ENCODE measurements at regions not wholly inside any gene's neighbourhood (a gene's known extent, or its start where the extent isn't known, plus 50 kb on each side); places are given as distances from the start of the nearest gene placed in this dataset.
A peak's percentile ranks its signal among the peaks of the same experiment; 100 is the strongest.

DNA sequence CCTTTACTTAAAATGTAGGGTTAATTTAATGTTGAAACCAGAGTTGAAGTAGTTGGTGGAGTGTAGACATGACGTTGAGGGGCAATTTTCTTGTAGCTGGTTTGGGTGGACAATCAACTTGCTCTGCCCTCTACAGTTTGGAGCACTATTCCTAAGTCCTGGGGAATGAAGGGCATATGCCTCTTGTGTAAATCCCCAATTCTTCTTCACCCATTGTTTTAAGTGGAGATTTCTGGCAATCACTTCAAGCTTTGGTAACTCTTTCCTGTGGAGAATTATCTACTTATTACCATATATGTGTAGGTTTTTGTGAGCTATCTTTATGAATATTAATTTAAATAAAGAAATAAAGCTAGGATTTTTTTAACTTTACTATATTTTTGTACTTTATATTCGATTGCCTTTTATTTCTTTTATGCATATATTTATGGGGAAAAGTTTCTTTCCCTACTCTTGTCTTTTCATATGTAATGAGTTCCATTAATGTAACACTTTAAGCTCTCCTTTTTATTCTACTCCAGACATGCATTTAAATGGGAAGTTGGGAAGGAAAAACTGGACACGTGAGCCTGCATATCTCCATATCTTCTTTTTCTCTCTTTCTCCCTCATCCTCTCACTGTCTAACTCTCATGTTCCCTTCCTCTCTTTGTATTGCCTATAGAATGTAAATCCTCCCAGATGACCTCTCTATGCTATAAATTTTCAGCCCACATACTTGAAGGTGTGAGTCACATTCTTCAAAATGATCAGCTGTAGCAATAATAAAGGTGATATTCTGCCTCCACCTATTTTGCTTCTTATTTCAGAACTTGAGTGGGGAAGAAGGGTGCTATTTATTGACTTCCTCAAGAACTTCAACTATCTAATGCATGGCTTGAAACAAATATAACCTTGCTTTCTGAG lies 276.7 kb downstream of the PTPRC start:
- Histone ChIP-seq H3K4me3 (replicated peaks; ENCODE audit: insufficient read depth, low read length) (no peak overlapping the region), H3K27ac (replicated peaks) (no peak overlapping the region), H3K27me3 (ENCODE audit: insufficient read depth, poor library complexity, severe bottlenecking) (no peaks in the 10 kb centered on the region)
- no peak for DNase-seq (ENCODE audit: low read depth in 1 of 2, low spot score in 1 of 2)
- TF ChIP-seq, protein P1, sequence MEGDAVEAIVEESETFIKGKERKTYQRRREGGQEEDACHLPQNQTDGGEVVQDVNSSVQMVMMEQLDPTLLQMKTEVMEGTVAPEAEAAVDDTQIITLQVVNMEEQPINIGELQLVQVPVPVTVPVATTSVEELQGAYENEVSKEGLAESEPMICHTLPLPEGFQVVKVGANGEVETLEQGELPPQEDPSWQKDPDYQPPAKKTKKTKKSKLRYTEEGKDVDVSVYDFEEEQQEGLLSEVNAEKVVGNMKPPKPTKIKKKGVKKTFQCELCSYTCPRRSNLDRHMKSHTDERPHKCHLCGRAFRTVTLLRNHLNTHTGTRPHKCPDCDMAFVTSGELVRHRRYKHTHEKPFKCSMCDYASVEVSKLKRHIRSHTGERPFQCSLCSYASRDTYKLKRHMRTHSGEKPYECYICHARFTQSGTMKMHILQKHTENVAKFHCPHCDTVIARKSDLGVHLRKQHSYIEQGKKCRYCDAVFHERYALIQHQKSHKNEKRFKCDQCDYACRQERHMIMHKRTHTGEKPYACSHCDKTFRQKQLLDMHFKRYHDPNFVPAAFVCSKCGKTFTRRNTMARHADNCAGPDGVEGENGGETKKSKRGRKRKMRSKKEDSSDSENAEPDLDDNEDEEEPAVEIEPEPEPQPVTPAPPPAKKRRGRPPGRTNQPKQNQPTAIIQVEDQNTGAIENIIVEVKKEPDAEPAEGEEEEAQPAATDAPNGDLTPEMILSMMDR (IDR thresholded peaks at IDR 0.05; ENCODE audit: insufficient read depth, low read length), result no peak
- peak; percentile 19; the same call in 1 of the 2 replicates for TF ChIP-seq POLR2AphosphoS5 (IDR thresholded peaks at IDR 0.05; ENCODE audit: low read depth)

DNA sequence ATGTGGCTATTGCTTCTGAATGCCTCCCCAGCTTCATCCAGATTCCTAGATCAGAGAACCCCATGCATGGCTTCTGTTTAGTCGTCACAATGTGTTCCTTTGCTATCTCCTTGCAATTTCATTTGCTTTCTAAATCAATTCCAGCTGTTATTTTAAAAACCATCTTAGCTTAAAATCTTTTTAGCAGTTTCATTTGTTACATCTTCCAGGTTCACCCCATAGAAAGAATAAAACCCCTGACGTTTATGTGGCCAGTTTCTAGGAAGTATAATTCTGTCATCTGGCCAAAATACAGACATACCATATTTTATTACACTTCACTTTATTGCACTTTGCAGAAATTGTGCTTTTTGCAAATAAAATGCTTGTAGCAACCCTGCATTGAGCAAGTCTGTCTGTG lies 278.4 kb downstream of the PTPRC start:
- no peak overlapping the region for H3K4me3 ChIP-seq (replicated peaks; ENCODE audit: insufficient read depth, low read length)
- no peaks in the 10 kb centered on the region for H3K27me3 ChIP-seq (ENCODE audit: insufficient read depth, poor library complexity, severe bottlenecking)
- TF ChIP-seq, protein P2, sequence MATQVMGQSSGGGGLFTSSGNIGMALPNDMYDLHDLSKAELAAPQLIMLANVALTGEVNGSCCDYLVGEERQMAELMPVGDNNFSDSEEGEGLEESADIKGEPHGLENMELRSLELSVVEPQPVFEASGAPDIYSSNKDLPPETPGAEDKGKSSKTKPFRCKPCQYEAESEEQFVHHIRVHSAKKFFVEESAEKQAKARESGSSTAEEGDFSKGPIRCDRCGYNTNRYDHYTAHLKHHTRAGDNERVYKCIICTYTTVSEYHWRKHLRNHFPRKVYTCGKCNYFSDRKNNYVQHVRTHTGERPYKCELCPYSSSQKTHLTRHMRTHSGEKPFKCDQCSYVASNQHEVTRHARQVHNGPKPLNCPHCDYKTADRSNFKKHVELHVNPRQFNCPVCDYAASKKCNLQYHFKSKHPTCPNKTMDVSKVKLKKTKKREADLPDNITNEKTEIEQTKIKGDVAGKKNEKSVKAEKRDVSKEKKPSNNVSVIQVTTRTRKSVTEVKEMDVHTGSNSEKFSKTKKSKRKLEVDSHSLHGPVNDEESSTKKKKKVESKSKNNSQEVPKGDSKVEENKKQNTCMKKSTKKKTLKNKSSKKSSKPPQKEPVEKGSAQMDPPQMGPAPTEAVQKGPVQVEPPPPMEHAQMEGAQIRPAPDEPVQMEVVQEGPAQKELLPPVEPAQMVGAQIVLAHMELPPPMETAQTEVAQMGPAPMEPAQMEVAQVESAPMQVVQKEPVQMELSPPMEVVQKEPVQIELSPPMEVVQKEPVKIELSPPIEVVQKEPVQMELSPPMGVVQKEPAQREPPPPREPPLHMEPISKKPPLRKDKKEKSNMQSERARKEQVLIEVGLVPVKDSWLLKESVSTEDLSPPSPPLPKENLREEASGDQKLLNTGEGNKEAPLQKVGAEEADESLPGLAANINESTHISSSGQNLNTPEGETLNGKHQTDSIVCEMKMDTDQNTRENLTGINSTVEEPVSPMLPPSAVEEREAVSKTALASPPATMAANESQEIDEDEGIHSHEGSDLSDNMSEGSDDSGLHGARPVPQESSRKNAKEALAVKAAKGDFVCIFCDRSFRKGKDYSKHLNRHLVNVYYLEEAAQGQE (IDR thresholded peaks at IDR 0.05; ENCODE audit: insufficient replicate concordance, low read depth), result no peak
- TF ChIP-seq GABPA (IDR thresholded peaks at IDR 0.05; ENCODE audit: low read depth), result no peak
- no peak for TF ChIP-seq SPI1 (IDR thresholded peaks at IDR 0.05; ENCODE audit: borderline replicate concordance, low read depth)
- no peak for TF ChIP-seq POLR2AphosphoS5 (IDR thresholded peaks at IDR 0.05; ENCODE audit: low read depth)
- TF ChIP-seq, protein P1 (IDR thresholded peaks at IDR 0.05; ENCODE audit: insufficient read depth, low read length), result no peak
- no peak for DNase-seq (ENCODE audit: low read depth in 1 of 2, low spot score in 1 of 2)
- H3K27ac ChIP-seq (replicated peaks), result peak overlapping the region; percentile 27; the same call in 1 of the 2 replicates

DNA sequence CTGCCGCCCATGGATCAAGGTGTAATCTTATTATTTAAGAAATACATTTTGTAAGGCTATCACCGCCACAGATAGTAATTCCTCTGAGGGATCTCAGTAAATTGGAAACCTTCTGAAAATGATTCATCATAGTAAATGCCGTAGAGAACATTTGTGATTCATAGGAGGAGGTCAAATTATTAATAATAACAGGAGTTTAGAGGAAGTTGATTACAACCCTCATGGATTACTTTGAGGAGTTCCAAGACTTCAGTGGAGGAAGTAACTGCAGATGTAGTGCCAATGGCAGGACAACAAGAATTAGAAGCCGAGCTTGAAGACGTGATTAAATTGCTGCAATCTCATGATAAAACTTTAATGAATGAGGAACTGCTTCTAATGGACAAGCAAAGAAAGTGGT lies 280.1 kb downstream of the PTPRC start:
- no peaks in the 10 kb centered on the region for H3K27me3 ChIP-seq (ENCODE audit: insufficient read depth, poor library complexity, severe bottlenecking)
- no peak overlapping the region for H3K4me3 ChIP-seq (replicated peaks; ENCODE audit: insufficient read depth, low read length)
- no peak overlapping the region; the same call in 1 of the 2 replicates for H3K27ac ChIP-seq (replicated peaks)
- DNase-seq (ENCODE audit: low read depth in 1 of 2, low spot score in 1 of 2), result no peak
- TF ChIP-seq GABPA (IDR thresholded peaks at IDR 0.05; ENCODE audit: low read depth) (no peak), SPI1 (IDR thresholded peaks at IDR 0.05; ENCODE audit: borderline replicate concordance, low read depth) (peak; percentile 34; the same call in 1 of the 2 replicates)

DNA sequence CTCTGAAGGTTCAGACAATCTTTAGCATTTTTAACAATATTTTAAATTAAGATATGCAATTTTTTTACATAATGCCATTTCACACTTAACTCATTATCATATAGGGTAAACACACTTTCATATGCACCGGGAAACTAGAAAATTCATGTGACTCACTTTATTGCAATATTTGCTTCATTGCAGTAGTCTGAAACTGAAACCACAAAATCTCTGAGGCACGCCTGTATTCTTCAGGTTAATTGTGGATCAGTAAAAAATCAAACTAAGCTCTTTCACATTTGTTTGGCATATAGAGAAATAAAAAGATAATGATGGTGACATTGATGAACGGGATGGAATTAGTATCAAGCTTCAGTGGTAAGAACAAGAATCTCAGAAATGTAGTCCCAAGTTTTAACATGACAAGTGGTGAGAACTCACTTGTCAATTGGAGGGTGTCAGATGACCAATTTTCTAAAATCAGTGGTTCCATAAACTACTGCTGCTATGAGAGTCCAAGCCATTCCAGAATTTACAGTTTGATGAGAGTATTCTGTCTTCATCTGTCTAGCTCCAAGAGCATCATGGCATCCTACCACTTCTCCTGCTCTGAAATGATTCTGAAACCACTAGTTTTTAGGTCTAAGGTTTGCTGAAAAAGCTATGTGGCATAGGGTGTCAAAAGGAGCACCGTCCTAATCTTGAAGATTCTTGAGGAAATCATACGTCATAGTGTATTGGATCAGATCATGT lies 281.0 kb downstream of the PTPRC start:
- no peak overlapping the region for H3K4me3 ChIP-seq (replicated peaks; ENCODE audit: insufficient read depth, low read length)
- no peak overlapping the region; the same call in 1 of the 2 replicates for H3K27ac ChIP-seq (replicated peaks)
- H3K27me3 ChIP-seq (ENCODE audit: insufficient read depth, poor library complexity, severe bottlenecking), result no peaks in the 10 kb centered on the region
- TF ChIP-seq GABPA (IDR thresholded peaks at IDR 0.05; ENCODE audit: low read depth), result no peak
- peak; percentile 51; the same call in 1 of the 2 replicates for TF ChIP-seq POLR2AphosphoS5 (IDR thresholded peaks at IDR 0.05; ENCODE audit: low read depth)
- DNase-seq (ENCODE audit: low read depth in 1 of 2, low spot score in 1 of 2), result no peak

DNA sequence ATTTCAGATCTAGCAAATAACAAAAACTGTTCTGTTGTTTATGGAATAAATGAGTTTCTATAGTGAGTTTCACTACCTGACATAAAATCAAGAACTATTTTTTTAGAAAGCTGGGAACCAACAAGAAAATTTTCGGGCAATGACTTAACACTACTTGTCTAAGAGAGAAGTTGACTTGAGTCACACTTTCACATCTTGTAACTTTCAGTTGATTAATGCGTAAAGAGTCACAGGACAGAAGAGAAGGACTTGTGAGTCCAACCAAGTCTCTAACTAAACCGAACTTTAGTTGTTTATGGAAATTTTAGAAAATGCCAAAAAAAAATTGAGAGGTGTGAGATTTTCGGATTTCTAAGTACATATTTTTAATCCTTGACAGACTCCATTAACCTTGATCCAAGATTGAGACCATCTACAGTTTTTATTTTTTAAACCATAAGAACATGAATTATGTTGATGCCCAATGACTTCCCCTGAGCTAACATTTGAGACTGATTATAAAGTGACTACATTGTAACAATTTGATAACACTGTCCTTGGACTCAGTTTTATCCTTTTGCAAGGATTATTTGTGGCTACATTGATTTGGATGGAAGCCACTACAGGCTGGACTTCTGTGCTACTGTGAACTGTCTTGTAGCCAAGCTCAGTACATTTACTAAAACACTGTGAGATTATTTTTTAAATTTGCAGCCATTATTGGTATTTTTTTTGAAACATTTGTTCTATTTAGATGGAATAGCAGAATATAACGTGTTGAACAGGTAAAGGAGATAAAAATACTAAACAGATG lies 284.0 kb downstream of the PTPRC start:
- H3K27ac ChIP-seq (replicated peaks), result peak overlapping the region; percentile 11
- no peak for DNase-seq (ENCODE audit: low read depth in 1 of 2, low spot score in 1 of 2)
- no peaks in the 10 kb centered on the region for H3K27me3 ChIP-seq (ENCODE audit: insufficient read depth, poor library complexity, severe bottlenecking)
- no peak overlapping the region for H3K4me3 ChIP-seq (replicated peaks; ENCODE audit: insufficient read depth, low read length)
- TF ChIP-seq, protein P2 (IDR thresholded peaks at IDR 0.05; ENCODE audit: insufficient replicate concordance, low read depth), result no peak
- no peak for TF ChIP-seq GABPA (IDR thresholded peaks at IDR 0.05; ENCODE audit: low read depth)
- TF ChIP-seq SPI1 (IDR thresholded peaks at IDR 0.05; ENCODE audit: borderline replicate concordance, low read depth), result no peak
- TF ChIP-seq, protein P1 (IDR thresholded peaks at IDR 0.05; ENCODE audit: insufficient read depth, low read length), result no peak
- TF ChIP-seq POLR2AphosphoS5 (IDR thresholded peaks at IDR 0.05; ENCODE audit: low read depth), result no peak; the same call in 1 of the 2 replicates

Data from HL-60 (cell line).